ENCODE measurements at regions not wholly inside any gene's neighbourhood (a gene's known extent, or its start where the extent isn't known, plus 50 kb on each side); places are given as distances from the start of the nearest gene placed in this dataset.
"Not testable (repeated sequence)": the region's sequence is repeated elsewhere in the genome, so short reads cannot be mapped to it uniquely, and the experiment has no call there.

DNA sequence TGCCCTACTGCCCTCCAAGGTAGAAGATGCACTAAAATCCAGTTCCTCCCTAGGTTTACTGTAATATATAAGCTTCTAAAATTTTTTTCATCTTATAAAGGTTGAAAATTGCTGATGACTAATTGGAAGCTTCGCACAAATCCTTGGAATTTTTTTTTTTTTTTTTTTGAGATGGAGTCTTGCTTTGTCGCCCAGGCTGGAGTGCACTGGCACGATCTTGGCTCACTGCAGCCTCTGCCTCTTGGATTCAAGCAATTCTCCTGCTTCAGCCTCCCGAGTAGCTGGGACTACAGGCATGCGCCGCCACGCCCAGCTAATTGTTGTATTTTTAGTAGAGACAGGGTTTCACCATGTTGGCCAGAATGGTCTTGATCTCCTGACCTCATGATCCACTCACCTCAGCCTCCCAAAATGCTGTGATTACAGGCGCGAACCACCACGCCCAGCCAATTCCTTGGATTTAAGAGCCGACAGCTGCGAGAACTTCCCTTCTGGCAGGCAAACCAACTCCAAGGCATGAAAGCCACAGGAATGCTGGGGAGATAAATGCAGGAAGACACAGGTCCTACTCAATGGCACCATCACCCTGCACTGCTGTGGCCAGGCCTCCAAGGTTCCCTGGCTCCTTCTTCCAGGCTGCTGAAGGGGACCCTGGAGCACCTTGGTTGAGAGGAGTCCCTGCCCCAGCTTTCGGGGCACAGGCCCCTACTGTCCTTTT is 98.9 kb upstream of the CHD2 start:
- TF ChIP-seq, protein P1, sequence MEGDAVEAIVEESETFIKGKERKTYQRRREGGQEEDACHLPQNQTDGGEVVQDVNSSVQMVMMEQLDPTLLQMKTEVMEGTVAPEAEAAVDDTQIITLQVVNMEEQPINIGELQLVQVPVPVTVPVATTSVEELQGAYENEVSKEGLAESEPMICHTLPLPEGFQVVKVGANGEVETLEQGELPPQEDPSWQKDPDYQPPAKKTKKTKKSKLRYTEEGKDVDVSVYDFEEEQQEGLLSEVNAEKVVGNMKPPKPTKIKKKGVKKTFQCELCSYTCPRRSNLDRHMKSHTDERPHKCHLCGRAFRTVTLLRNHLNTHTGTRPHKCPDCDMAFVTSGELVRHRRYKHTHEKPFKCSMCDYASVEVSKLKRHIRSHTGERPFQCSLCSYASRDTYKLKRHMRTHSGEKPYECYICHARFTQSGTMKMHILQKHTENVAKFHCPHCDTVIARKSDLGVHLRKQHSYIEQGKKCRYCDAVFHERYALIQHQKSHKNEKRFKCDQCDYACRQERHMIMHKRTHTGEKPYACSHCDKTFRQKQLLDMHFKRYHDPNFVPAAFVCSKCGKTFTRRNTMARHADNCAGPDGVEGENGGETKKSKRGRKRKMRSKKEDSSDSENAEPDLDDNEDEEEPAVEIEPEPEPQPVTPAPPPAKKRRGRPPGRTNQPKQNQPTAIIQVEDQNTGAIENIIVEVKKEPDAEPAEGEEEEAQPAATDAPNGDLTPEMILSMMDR (IDR thresholded peaks at IDR 0.05): not testable (repeated sequence)
- TF ChIP-seq POLR2A (IDR thresholded peaks at IDR 0.05): not testable (repeated sequence)
